ENCODE measurements at regions not wholly inside any gene's neighbourhood (a gene's known extent, or its start where the extent isn't known, plus 50 kb on each side); places are given as distances from the start of the nearest gene placed in this dataset.

- H3K4me3 ChIP-seq (ENCODE audit: low read length), result no peak overlapping the region
- TF ChIP-seq CTCF (IDR thresholded peaks at IDR 0.05; ENCODE audit: insufficient read depth, low read depth, low read length, missing control alignments), result no peak
- DNase-seq (ENCODE audit: low read depth), result no peak
Measured at GRCh38 chr16:86802013-86802412, 223.7 kb downstream of the FOXL1 start.

GRCh38 chr16:86805188-86805587, 226.8 kb downstream of the FOXL1 start:
- H3K4me3 ChIP-seq (ENCODE audit: low read length), result no peak overlapping the region
- no peak for TF ChIP-seq CTCF (IDR thresholded peaks at IDR 0.05; ENCODE audit: insufficient read depth, low read depth, low read length, missing control alignments)
- DNase-seq (ENCODE audit: low read depth), result no peak

GRCh38 chr16:86806181-86806837, 228.0 kb downstream of the FOXL1 start:
- H3K4me3 ChIP-seq (ENCODE audit: low read length), result no peak overlapping the region
- DNase-seq (ENCODE audit: low read depth), result no peak
- no peak for TF ChIP-seq CTCF (IDR thresholded peaks at IDR 0.05; ENCODE audit: insufficient read depth, low read depth, low read length, missing control alignments)

- DNase-seq (ENCODE audit: low read depth), result no peak
- H3K4me3 ChIP-seq (ENCODE audit: low read length), result no peak overlapping the region
- TF ChIP-seq CTCF (IDR thresholded peaks at IDR 0.05; ENCODE audit: insufficient read depth, low read depth, low read length, missing control alignments), result no peak
Measured at GRCh38 chr16:86806838-86807351, 228.5 kb downstream of the FOXL1 start.

GRCh38 chr16:86808863-86809444, 230.6 kb downstream of the FOXL1 start:
- DNase-seq (ENCODE audit: low read depth), result no peak
- no peak overlapping the region for H3K4me3 ChIP-seq (ENCODE audit: low read length)
- no peak for TF ChIP-seq CTCF (IDR thresholded peaks at IDR 0.05; ENCODE audit: insufficient read depth, low read depth, low read length, missing control alignments)

GRCh38 chr16:86809458-86809955, 231.2 kb downstream of the FOXL1 start:
- peak; percentile 35 for TF ChIP-seq CTCF (IDR thresholded peaks at IDR 0.05; ENCODE audit: insufficient read depth, low read depth, low read length, missing control alignments)
- H3K4me3 ChIP-seq (ENCODE audit: low read length), result no peak overlapping the region
- peak; percentile 89 for DNase-seq (ENCODE audit: low read depth)
